NCI-H524 treated with DMSO at 0.1 percent for 48 hours (cell line): ENCODE measurements at regions not wholly inside any gene's neighbourhood (a gene's known extent, or its start where the extent isn't known, plus 50 kb on each side); places are given as distances from the start of the nearest gene placed in this dataset.
"Not testable (repeated sequence)": the region's sequence is repeated elsewhere in the genome, so short reads cannot be mapped to it uniquely, and the experiment has no call there.

Source experiments
- DNase-seq: peaks from one replicate; lab custom pipeline; 2025; lab: John Stamatoyannopoulos, UW

- no peak for DNase-seq
Measured at GRCh38 chr7:49481075-49481474, 292.4 kb upstream of the VWC2 start.

- no peak for DNase-seq
Measured at GRCh38 chr7:49483142-49483541, 290.3 kb upstream of the VWC2 start.

GRCh38 chr7:49486974-49487829 is 286.2 kb upstream of the VWC2 start:
- DNase-seq = no peak

- DNase-seq = no peak
Measured at GRCh38 chr7:49487830-49488140, 285.7 kb upstream of the VWC2 start.

- DNase-seq = no peak
Measured at GRCh38 chr7:49488573-49488972, 284.9 kb upstream of the VWC2 start.

GRCh38 chr7:49497471-49497870 is 276.0 kb upstream of the VWC2 start:
- no peak for DNase-seq

- DNase-seq = no peak
Measured at GRCh38 chr7:49500741-49501140, 272.7 kb upstream of the VWC2 start.

- not testable (repeated sequence) for DNase-seq
Measured at GRCh38 chr7:49507206-49507605, 266.2 kb upstream of the VWC2 start.

- DNase-seq = no peak
Measured at GRCh38 chr7:49513911-49514310, 259.5 kb upstream of the VWC2 start.

- DNase-seq = no peak
Measured at GRCh38 chr7:49520951-49521350, 252.5 kb upstream of the VWC2 start.

- no peak for DNase-seq
Measured at GRCh38 chr7:49522111-49522510, 251.3 kb upstream of the VWC2 start.

- DNase-seq = no peak
Measured at GRCh38 chr7:49523870-49524269, 249.6 kb upstream of the VWC2 start.

- DNase-seq = no peak
Measured at GRCh38 chr7:49527182-49527581, 246.3 kb upstream of the VWC2 start.

- DNase-seq = no peak
Measured at GRCh38 chr7:49530481-49530880, 243.0 kb upstream of the VWC2 start.

GRCh38 chr7:49563693-49564378 is 209.6 kb upstream of the VWC2 start:
- DNase-seq = no peak

GRCh38 chr7:49564379-49564714 is 209.1 kb upstream of the VWC2 start:
- no peak for DNase-seq

GRCh38 chr7:49577576-49577975 is 195.9 kb upstream of the VWC2 start:
- DNase-seq = no peak

- DNase-seq = no peak
Measured at GRCh38 chr7:49579408-49579807, 194.0 kb upstream of the VWC2 start.

GRCh38 chr7:49580000-49580399 is 193.4 kb upstream of the VWC2 start:
- DNase-seq = no peak

- DNase-seq = no peak
Measured at GRCh38 chr7:49580761-49581160, 192.7 kb upstream of the VWC2 start.

GRCh38 chr7:49583440-49583839 is 190.0 kb upstream of the VWC2 start:
- no peak for DNase-seq

- no peak for DNase-seq
Measured at GRCh38 chr7:49596701-49597491, 176.5 kb upstream of the VWC2 start.

GRCh38 chr7:49597805-49598204 is 175.6 kb upstream of the VWC2 start:
- DNase-seq = no peak
